ENCODE measurements at regions not wholly inside any gene's neighbourhood (a gene's known extent, or its start where the extent isn't known, plus 50 kb on each side); places are given as distances from the start of the nearest gene placed in this dataset.
"Not testable (repeated sequence)": the region's sequence is repeated elsewhere in the genome, so short reads cannot be mapped to it uniquely, and the experiment has no call there.

DNA sequence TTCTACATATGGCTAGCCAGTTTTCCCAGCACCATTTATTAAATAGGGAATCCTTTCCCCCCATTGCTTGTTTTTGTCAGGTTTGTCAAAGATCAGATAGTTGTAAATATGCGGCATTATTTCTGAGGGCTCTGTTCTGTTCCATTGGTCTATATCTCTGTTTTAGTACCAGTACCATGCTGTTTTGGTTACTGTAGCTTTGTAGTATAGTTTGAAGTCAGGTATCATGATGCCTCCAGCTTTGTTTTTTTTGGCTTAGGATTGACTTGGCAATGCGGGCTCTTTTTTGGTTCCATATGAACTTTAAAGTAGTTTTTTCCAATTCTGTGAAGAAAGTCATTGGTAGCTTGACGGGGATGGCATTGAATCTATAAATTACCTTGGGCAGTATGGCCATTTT lies 60.0 kb upstream of the GPC3 start:
- H3K4me3 ChIP-seq (ENCODE audit: low read length); DNase-seq (ENCODE audit: low read depth): not testable (repeated sequence)

DNA sequence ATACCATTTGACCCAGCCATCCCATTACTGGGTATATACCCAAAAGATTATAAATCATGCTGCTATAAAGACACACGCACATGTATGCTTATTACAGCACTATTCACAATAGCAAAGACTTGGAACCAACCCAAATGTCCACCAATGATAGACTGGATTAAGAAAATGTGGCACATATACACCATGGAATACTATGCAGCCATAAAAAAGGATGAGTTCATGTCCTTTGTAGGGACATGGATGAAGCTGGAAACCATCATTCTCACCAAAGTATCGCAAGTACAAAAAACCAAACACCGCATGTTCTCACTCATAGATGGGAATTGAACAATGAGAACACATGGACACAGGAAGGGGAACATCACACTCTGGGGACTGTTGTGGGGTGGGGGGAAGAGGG lies 81.7 kb upstream of the GPC3 start:
- H3K4me3 ChIP-seq (ENCODE audit: low read length); DNase-seq (ENCODE audit: low read depth): not testable (repeated sequence)

DNA sequence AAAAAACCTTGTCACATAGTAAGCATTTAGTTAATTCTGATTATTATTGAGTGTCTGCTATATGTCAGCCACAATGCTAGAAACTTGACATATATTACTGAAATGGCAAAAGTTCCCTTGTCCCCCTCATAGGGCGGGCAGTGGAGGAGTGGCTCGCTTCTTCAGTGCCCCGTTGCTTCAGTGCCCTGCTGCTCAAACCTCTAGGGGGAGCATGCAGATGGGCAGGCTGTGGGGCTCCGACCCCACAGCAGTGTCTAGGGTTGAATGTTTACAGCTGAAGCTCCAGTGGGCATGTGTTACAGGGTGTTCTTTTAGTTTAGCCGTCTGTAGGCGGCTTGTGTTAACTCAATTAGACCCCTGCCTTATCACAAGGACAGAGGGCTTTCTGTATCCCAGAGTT lies 86.5 kb upstream of the GPC3 start:
- not testable (repeated sequence) for H3K4me3 ChIP-seq (ENCODE audit: low read length); DNase-seq (ENCODE audit: low read depth)

DNA sequence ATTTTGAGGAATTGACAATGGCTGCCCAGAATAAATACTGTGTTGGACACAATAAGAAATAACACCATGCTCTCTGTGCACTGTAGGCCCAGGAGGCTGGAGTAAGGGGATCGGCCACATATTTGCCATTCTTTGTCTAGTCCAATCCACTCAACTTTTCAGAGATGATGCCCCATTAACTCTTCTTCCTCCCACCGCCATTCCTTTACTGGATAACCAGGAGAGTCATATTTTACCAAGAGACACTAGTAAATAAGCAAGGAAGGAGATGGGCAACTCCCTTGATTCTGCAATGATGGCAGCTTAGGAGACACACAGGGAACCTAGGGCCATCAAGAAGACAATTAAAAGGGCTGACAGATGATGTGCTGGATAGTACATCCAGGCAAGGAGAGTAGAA lies 87.9 kb upstream of the GPC3 start:
- TF ChIP-seq, protein P1, sequence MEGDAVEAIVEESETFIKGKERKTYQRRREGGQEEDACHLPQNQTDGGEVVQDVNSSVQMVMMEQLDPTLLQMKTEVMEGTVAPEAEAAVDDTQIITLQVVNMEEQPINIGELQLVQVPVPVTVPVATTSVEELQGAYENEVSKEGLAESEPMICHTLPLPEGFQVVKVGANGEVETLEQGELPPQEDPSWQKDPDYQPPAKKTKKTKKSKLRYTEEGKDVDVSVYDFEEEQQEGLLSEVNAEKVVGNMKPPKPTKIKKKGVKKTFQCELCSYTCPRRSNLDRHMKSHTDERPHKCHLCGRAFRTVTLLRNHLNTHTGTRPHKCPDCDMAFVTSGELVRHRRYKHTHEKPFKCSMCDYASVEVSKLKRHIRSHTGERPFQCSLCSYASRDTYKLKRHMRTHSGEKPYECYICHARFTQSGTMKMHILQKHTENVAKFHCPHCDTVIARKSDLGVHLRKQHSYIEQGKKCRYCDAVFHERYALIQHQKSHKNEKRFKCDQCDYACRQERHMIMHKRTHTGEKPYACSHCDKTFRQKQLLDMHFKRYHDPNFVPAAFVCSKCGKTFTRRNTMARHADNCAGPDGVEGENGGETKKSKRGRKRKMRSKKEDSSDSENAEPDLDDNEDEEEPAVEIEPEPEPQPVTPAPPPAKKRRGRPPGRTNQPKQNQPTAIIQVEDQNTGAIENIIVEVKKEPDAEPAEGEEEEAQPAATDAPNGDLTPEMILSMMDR (conservative IDR thresholded peaks at IDR 0.05; ENCODE audit: low read length), result no peak
- no peak for DNase-seq (ENCODE audit: low read depth)
- H3K4me3 ChIP-seq (ENCODE audit: low read length), result no peak overlapping the region

DNA sequence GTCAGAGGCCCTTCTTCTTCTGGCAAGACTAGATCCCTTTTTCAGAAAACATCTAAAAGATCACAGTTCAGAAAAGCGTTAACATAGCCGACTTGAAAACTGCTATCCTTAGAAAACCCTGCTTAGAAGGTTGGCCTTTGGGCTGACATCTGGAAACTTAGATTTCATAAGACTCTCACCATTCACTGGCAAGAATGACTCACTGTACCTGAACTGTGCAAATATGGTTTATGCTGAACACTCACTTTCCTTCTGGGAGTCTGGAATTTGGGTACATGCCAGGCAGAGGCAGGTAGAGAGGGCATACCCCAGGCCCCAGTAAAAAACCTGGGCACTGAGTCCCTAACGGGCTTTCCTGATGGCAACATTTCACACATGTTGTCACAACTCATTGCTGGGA lies 88.8 kb upstream of the GPC3 start:
- DNase-seq (ENCODE audit: low read depth), result no peak
- TF ChIP-seq, protein P1 (conservative IDR thresholded peaks at IDR 0.05; ENCODE audit: low read length), result no peak
- H3K4me3 ChIP-seq (ENCODE audit: low read length), result no peak overlapping the region

DNA sequence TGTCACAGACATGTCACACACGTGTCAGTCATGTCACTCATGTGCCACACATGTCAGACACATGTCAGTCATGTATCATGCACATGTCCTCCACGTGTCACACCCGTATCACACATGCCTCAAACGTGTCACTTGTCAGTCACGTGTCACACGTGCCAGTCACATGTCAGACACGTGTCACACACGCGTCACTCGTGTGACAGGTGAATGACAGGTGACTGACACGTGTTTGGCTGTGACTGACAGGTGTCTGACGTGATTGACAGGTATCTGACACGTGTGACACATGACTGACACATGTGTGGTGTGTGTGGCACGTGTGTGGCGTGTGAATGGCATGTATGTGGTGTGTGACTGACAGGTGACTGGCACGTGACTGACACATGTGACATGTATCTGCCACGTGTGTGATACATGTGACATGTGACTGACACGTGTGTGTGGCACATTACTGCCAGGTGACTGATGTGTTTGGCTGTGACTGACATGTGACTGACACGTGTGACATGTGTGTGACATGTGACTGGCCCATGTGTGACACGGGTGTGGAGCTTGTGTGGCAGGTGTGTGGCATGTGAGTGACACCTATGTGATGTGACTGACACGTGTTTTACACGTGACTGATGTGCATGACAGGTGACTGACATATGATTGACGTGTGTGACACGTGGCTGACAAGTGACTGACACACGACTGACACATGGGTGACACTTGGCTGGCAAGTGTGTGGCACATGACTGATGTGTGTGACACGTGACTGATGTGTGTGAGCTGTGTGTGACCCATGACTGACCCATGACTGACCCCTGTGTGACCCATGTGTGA lies 90.7 kb upstream of the GPC3 start:
- H3K4me3 ChIP-seq (ENCODE audit: low read length), result no peak overlapping the region
- TF ChIP-seq, protein P1 (conservative IDR thresholded peaks at IDR 0.05; ENCODE audit: low read length), result no peak
- DNase-seq (ENCODE audit: low read depth), result no peak

DNA sequence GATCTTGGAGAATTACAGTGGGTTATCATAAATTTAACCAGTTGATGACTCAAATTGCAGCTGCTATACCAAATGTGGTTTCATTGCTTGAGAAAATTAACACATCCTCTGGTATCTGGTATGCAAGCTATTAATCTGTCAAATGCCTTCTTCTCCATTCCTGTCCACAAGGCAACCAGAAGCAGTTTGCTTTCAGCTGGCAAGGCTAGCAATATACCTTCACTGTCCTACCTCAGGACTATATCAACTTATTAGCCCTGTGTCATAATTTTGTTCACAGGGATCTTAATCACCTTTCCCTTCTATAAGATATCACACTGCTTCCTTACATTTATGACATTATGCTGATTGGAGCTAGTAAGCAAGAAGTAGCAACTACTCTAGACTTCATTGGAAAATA lies 110.0 kb upstream of the GPC3 start:
- no peak overlapping the region for H3K4me3 ChIP-seq (ENCODE audit: low read length)
- TF ChIP-seq, protein P1 (conservative IDR thresholded peaks at IDR 0.05; ENCODE audit: low read length), result no peak
- no peak for DNase-seq (ENCODE audit: low read depth)

DNA sequence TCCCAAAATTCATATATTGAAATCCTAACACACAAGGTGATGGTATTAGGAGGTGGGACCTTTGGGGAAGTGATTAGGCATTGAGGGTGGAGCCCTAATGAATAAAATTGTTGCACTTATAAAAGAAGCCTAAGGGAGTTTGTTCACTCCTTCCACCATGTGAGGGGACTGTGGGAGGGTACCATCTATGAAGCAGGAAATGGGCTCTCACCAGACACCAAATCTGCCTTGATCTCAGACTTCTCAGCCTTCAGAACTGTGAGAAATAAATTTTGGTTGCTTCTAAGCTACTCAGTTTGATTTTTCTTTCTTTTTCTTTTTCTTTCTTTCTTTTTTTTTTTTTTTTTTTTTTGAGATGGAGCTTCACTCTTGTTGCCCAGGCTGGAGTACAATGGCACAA lies 116.2 kb upstream of the GPC3 start:
- TF ChIP-seq, protein P1 (conservative IDR thresholded peaks at IDR 0.05; ENCODE audit: low read length), result no peak

DNA sequence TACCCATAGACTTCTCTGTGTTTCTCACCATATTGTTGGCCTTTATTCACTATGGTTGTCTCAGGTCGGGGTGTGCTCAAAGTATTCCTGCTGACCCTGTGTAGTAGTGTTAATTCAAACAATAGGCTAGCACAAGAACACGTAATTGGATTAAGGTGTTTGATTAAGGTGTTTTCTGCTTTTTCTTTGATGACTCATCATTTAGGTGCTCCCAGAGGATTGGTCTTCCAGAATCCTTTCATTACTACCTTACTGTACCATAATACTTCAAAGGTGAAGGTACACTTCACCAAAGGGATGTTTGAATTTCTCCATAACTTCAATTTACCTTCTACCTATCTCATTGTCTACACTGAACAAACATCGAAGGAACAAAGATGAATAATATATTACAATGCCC lies 121.7 kb upstream of the CCDC160 start:
- TF ChIP-seq, protein P1 (conservative IDR thresholded peaks at IDR 0.05; ENCODE audit: low read length), result no peak
- H3K4me3 ChIP-seq (ENCODE audit: low read length), result no peak overlapping the region
- no peak for DNase-seq (ENCODE audit: low read depth)

More for the DNA sequence above, 116.2 kb upstream of the GPC3 start:
- H3K4me3 ChIP-seq (ENCODE audit: low read length), result no peak overlapping the region
- no peak for DNase-seq (ENCODE audit: low read depth)

Measured in AG10803 (cell line).